ENCODE measurements at regions not wholly inside any gene's neighbourhood (a gene's known extent, or its start where the extent isn't known, plus 50 kb on each side); places are given as distances from the start of the nearest gene placed in this dataset.

DNA sequence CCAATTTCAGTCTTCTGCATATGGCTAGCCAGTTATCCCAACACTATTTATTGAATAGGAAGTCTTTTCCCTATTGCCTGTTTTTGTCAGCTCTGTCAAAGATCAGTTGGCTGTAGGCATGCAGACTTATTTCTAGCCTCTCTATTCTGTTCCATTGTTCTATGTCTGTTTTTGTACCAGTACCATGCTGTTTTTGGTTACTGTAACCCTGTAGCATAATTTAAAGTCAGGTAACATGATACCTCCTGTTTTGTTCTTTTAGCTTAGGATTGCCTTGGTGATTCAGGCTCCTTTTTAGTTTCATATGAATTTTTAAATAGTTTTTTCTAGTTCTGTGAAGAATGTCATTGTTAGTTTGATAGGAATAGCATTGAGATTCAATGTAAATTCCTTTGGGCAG is 104.9 kb upstream of the SLCO6A1 start:
- CTCF ChIA-PET (ENCODE audit: unreplicated experiment) = no interaction called here
- no peak overlapping the region for H3K4me3 ChIP-seq (ENCODE audit: low read depth, low read length, poor library complexity, severe bottlenecking)
- POLR2A ChIA-PET = no interaction called here
- DNase-seq (ENCODE audit: low spot score) = no peak
- H4K20me1 ChIP-seq (ENCODE audit: insufficient read depth, low read length) = no peaks in the 10 kb centered on the region
- no peak overlapping the region for H2AFZ ChIP-seq (ENCODE audit: low read length)
- no peak overlapping the region for H3K27ac ChIP-seq (ENCODE audit: low read depth, low read length, poor library complexity, severe bottlenecking)
- H3K9me3 ChIP-seq (ENCODE audit: low read length) = no peaks in the 10 kb centered on the region
- no peaks in the 10 kb centered on the region for H3K36me3 ChIP-seq (ENCODE audit: insufficient read depth, low read length)
- H3K4me2 ChIP-seq (ENCODE audit: low read length) = no peak overlapping the region
- no peaks in the 10 kb centered on the region for H3K4me1 ChIP-seq (ENCODE audit: insufficient read depth, low read length, poor library complexity, severe bottlenecking)
- H3K9me2 ChIP-seq (ENCODE audit: insufficient read depth, low read length) = no peaks in the 10 kb centered on the region
- no TSS peak for BruUV-seq (replicated peaks)
- no peak for TF ChIP-seq EZH2phosphoT487 (IDR thresholded peaks at IDR 0.05; ENCODE audit: borderline replicate concordance, low read depth, low read length)
- TF ChIP-seq, protein P1, sequence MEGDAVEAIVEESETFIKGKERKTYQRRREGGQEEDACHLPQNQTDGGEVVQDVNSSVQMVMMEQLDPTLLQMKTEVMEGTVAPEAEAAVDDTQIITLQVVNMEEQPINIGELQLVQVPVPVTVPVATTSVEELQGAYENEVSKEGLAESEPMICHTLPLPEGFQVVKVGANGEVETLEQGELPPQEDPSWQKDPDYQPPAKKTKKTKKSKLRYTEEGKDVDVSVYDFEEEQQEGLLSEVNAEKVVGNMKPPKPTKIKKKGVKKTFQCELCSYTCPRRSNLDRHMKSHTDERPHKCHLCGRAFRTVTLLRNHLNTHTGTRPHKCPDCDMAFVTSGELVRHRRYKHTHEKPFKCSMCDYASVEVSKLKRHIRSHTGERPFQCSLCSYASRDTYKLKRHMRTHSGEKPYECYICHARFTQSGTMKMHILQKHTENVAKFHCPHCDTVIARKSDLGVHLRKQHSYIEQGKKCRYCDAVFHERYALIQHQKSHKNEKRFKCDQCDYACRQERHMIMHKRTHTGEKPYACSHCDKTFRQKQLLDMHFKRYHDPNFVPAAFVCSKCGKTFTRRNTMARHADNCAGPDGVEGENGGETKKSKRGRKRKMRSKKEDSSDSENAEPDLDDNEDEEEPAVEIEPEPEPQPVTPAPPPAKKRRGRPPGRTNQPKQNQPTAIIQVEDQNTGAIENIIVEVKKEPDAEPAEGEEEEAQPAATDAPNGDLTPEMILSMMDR (conservative IDR thresholded peaks at IDR 0.05; ENCODE audit: low read length) = no peak
- intact Hi-C loops (cut with micrococcal nuclease; ENCODE audit: unreplicated experiment) = no loop called here
- H3K79me2 ChIP-seq (ENCODE audit: insufficient read depth, low read depth, low read length) = no peaks in the 10 kb centered on the region

- Histone ChIP-seq H3K27ac (ENCODE audit: low read depth, low read length, poor library complexity, severe bottlenecking) (no peak overlapping the region), H3K4me1 (ENCODE audit: insufficient read depth, low read length, poor library complexity, severe bottlenecking) (no peaks in the 10 kb centered on the region), H2AFZ (ENCODE audit: low read length) (no peak overlapping the region), H3K36me3 (ENCODE audit: insufficient read depth, low read length) (no peaks in the 10 kb centered on the region), H3K9me2 (ENCODE audit: insufficient read depth, low read length) (no peaks in the 10 kb centered on the region), H4K20me1 (ENCODE audit: insufficient read depth, low read length) (no peaks in the 10 kb centered on the region), H3K4me2 (ENCODE audit: low read length) (no peak overlapping the region), H3K4me3 (ENCODE audit: low read depth, low read length, poor library complexity, severe bottlenecking) (no peak overlapping the region), H3K9me3 (ENCODE audit: low read length) (no peaks in the 10 kb centered on the region), H3K79me2 (ENCODE audit: insufficient read depth, low read depth, low read length) (no peaks in the 10 kb centered on the region)
- no TSS peak for BruUV-seq (replicated peaks)
- ChIA-PET CTCF (ENCODE audit: unreplicated experiment) (no interaction called here), POLR2A (interaction anchor here (0.5 kb wide), 1 partner anchor 20 kb away, joined by 3 read pairs; no protein-coding TSS in a partner anchor)
- TF ChIP-seq EZH2phosphoT487 (IDR thresholded peaks at IDR 0.05; ENCODE audit: borderline replicate concordance, low read depth, low read length) = no peak
- no peak for DNase-seq (ENCODE audit: low spot score)
- intact Hi-C loops (cut with micrococcal nuclease; ENCODE audit: unreplicated experiment) = no loop called here
Measured at GRCh38 chr5:102608414-102608813, 109.6 kb upstream of the SLCO6A1 start.

DNA sequence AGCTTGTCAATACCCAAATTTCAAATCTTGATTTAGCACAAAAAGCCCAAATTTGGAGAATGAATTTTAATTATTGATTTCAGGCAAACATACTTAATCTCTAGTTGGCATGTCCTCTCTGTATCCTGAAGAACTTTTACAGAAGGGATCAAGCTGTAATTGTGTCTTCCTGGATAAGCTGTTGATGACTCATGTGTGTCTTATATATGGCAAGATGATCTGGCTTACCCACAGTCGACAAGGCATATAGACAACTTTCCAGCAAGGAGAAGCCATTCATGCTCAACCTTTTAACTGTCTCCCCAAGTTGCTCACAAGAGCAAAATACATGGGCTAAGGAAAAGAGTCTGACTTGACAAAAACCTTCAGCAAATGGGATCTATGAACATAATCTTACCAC is 112.5 kb upstream of the SLCO6A1 start:
- no peak overlapping the region for H3K27ac ChIP-seq (ENCODE audit: low read depth, low read length, poor library complexity, severe bottlenecking)
- no peaks in the 10 kb centered on the region for H3K9me3 ChIP-seq (ENCODE audit: low read length)
- TF ChIP-seq, protein P1 (conservative IDR thresholded peaks at IDR 0.05; ENCODE audit: low read length) = no peak
- TF ChIP-seq EZH2phosphoT487 (IDR thresholded peaks at IDR 0.05; ENCODE audit: borderline replicate concordance, low read depth, low read length) = no peak
- H3K79me2 ChIP-seq (ENCODE audit: insufficient read depth, low read depth, low read length) = no peaks in the 10 kb centered on the region
- ChIA-PET CTCF (ENCODE audit: unreplicated experiment) (no interaction called here), POLR2A (no interaction called here)
- H3K36me3 ChIP-seq (ENCODE audit: insufficient read depth, low read length) = no peaks in the 10 kb centered on the region
- no peak overlapping the region for H2AFZ ChIP-seq (ENCODE audit: low read length)
- BruUV-seq (replicated peaks) = no TSS peak
- H3K9me2 ChIP-seq (ENCODE audit: insufficient read depth, low read length) = no peaks in the 10 kb centered on the region
- H3K4me1 ChIP-seq (ENCODE audit: insufficient read depth, low read length, poor library complexity, severe bottlenecking) = no peaks in the 10 kb centered on the region
- no peak overlapping the region for H3K4me2 ChIP-seq (ENCODE audit: low read length)
- intact Hi-C loops (cut with micrococcal nuclease; ENCODE audit: unreplicated experiment) = no loop called here
- no peak overlapping the region for H3K4me3 ChIP-seq (ENCODE audit: low read depth, low read length, poor library complexity, severe bottlenecking)
- DNase-seq (ENCODE audit: low spot score) = no peak
- H4K20me1 ChIP-seq (ENCODE audit: insufficient read depth, low read length) = no peaks in the 10 kb centered on the region

All from OCI-LY7 (cell line).